Adipocyte (in vitro differentiated cells): ENCODE measurements at regions not wholly inside any gene's neighbourhood (a gene's known extent, or its start where the extent isn't known, plus 50 kb on each side); places are given as distances from the start of the nearest gene placed in this dataset.

ENCODE experiments used
- DNase-seq: peaks from one replicate; pipeline ENCODE4 v3.0.0-alpha.2; 2015; ENCODE audit warnings: low read depth
- H3K27me3 ChIP-seq: replicated peaks from 2 replicates; pipeline ENCODE4 v1.7.0; 2013; ENCODE audit warnings: mild to moderate bottlenecking, low read length, moderate library complexity; ENCODE audit not compliant: control insufficient read depth, insufficient read depth
- H3K36me3 ChIP-seq: 2 replicates; pipeline ENCODE4 v1.7.0; 2013; ENCODE audit warnings: low read length, mild to moderate bottlenecking, moderate library complexity; ENCODE audit not compliant: control insufficient read depth, insufficient read depth, severe bottlenecking
- H3K4me1 ChIP-seq: 2 replicates; pipeline ENCODE4 v1.7.0; 2013; ENCODE audit warnings: mild to moderate bottlenecking, low read length, moderate library complexity; ENCODE audit not compliant: control insufficient read depth, insufficient read depth
- H3K4me3 ChIP-seq: 2 replicates; pipeline ENCODE4 v1.7.0; 2013; ENCODE audit warnings: mild to moderate bottlenecking, low read length, moderate library complexity
- H3K9ac ChIP-seq: 2 replicates; pipeline ENCODE4 v1.7.0; 2013; ENCODE audit warnings: mild to moderate bottlenecking, low read length, moderate library complexity
- H3K9me3 ChIP-seq: 2 replicates; pipeline ENCODE4 v1.7.0; 2013; ENCODE audit warnings: mild to moderate bottlenecking, low read length, moderate library complexity; ENCODE audit not compliant: control insufficient read depth

- Histone ChIP-seq H3K9me3 (no peaks in the 10 kb centered on the region), H3K27me3 (no peaks in the 10 kb centered on the region), H3K9ac (no peak overlapping the region), H3K4me3 (no peak overlapping the region), H3K4me1 (no peaks in the 10 kb centered on the region), H3K36me3 (no peaks in the 10 kb centered on the region)
- no peak for DNase-seq
Measured at GRCh38 chrX:149221230-149221629, 283.9 kb downstream of the IDS start.

- Histone ChIP-seq H3K4me1 (no peaks in the 10 kb centered on the region), H3K9ac (no peak overlapping the region), H3K36me3 (no peaks in the 10 kb centered on the region), H3K9me3 (no peaks in the 10 kb centered on the region), H3K4me3 (no peak overlapping the region), H3K27me3 (peaks cover 3% of the 10 kb centered on the region)
- DNase-seq = no peak
Measured at GRCh38 chrX:149213264-149213663, 291.8 kb downstream of the IDS start.

- Histone ChIP-seq H3K9me3 (no peaks in the 10 kb centered on the region), H3K36me3 (no peaks in the 10 kb centered on the region), H3K4me3 (no peak overlapping the region), H3K27me3 (peaks cover 3% of the 10 kb centered on the region), H3K4me1 (no peaks in the 10 kb centered on the region), H3K9ac (no peak overlapping the region)
- no peak for DNase-seq
Measured at GRCh38 chrX:149208307-149208706, 296.8 kb downstream of the IDS start.

GRCh38 chrX:149207518-149207917, 297.6 kb downstream of the IDS start:
- no peak for DNase-seq
- Histone ChIP-seq H3K36me3 (no peaks in the 10 kb centered on the region), H3K4me3 (no peak overlapping the region), H3K4me1 (no peaks in the 10 kb centered on the region), H3K9ac (no peak overlapping the region), H3K9me3 (no peaks in the 10 kb centered on the region), H3K27me3 (peaks cover 3% of the 10 kb centered on the region)

- no peaks in the 10 kb centered on the region for H3K9me3 ChIP-seq
Measured at GRCh38 chrX:149205937-149206336, 299.2 kb downstream of the IDS start.

GRCh38 chrX:149205081-149205480, 300.0 kb downstream of the IDS start:
- no peak overlapping the region for H3K9ac ChIP-seq
- no peak overlapping the region for H3K4me3 ChIP-seq
- no peak for DNase-seq
- no peaks in the 10 kb centered on the region for H3K27me3 ChIP-seq
- no peaks in the 10 kb centered on the region for H3K9me3 ChIP-seq
- no peaks in the 10 kb centered on the region for H3K4me1 ChIP-seq
- no peaks in the 10 kb centered on the region for H3K36me3 ChIP-seq

More at GRCh38 chrX:149205937-149206336, 299.2 kb downstream of the IDS start:
- no peaks in the 10 kb centered on the region for H3K4me1 ChIP-seq
- H3K4me3 ChIP-seq = no peak overlapping the region
- H3K27me3 ChIP-seq = no peaks in the 10 kb centered on the region
- DNase-seq = no peak
- no peaks in the 10 kb centered on the region for H3K36me3 ChIP-seq
- no peak overlapping the region for H3K9ac ChIP-seq

- Histone ChIP-seq H3K9me3 (peaks cover 3% of the 10 kb centered on the region), H3K36me3 (no peaks in the 10 kb centered on the region), H3K4me1 (no peaks in the 10 kb centered on the region), H3K27me3 (no peaks in the 10 kb centered on the region), H3K9ac (no peak overlapping the region), H3K4me3 (no peak overlapping the region)
- no peak for DNase-seq
Measured at GRCh38 chrX:149199734-149200133, 305.4 kb downstream of the IDS start.

GRCh38 chrX:149198980-149199732, 305.9 kb downstream of the IDS start:
- no peaks in the 10 kb centered on the region for H3K4me1 ChIP-seq
- no peak for DNase-seq

GRCh38 chrX:149185087-149185486, 320.0 kb downstream of the IDS start:
- H3K4me3 ChIP-seq = no peak overlapping the region
- DNase-seq = no peak
- no peak overlapping the region for H3K9ac ChIP-seq
- H3K27me3 ChIP-seq = no peaks in the 10 kb centered on the region
- no peaks in the 10 kb centered on the region for H3K4me1 ChIP-seq
- no peaks in the 10 kb centered on the region for H3K9me3 ChIP-seq
- no peaks in the 10 kb centered on the region for H3K36me3 ChIP-seq

More at GRCh38 chrX:149198980-149199732, 305.9 kb downstream of the IDS start:
- Histone ChIP-seq H3K9ac (no peak overlapping the region), H3K9me3 (peaks cover 3% of the 10 kb centered on the region), H3K27me3 (no peaks in the 10 kb centered on the region), H3K4me3 (no peak overlapping the region), H3K36me3 (no peaks in the 10 kb centered on the region)

GRCh38 chrX:149161435-149162088, 343.5 kb downstream of the IDS start:
- no peak for DNase-seq
- H3K36me3 ChIP-seq = no peaks in the 10 kb centered on the region
- no peaks in the 10 kb centered on the region for H3K4me1 ChIP-seq
- peaks cover 15% of the 10 kb centered on the region for H3K9me3 ChIP-seq
- H3K9ac ChIP-seq = no peak overlapping the region
- H3K4me3 ChIP-seq = no peak overlapping the region
- no peaks in the 10 kb centered on the region for H3K27me3 ChIP-seq

GRCh38 chrX:149157976-149158375, 347.1 kb downstream of the IDS start:
- Histone ChIP-seq H3K9me3 (peaks cover 7% of the 10 kb centered on the region), H3K9ac (no peak overlapping the region), H3K36me3 (no peaks in the 10 kb centered on the region), H3K4me1 (no peaks in the 10 kb centered on the region), H3K27me3 (no peaks in the 10 kb centered on the region), H3K4me3 (no peak overlapping the region)
- DNase-seq = no peak
